ENCODE measurements at regions not wholly inside any gene's neighbourhood (a gene's known extent, or its start where the extent isn't known, plus 50 kb on each side); places are given as distances from the start of the nearest gene placed in this dataset.
"Not testable (repeated sequence)": the region's sequence is repeated elsewhere in the genome, so short reads cannot be mapped to it uniquely, and the experiment has no call there.

DNA sequence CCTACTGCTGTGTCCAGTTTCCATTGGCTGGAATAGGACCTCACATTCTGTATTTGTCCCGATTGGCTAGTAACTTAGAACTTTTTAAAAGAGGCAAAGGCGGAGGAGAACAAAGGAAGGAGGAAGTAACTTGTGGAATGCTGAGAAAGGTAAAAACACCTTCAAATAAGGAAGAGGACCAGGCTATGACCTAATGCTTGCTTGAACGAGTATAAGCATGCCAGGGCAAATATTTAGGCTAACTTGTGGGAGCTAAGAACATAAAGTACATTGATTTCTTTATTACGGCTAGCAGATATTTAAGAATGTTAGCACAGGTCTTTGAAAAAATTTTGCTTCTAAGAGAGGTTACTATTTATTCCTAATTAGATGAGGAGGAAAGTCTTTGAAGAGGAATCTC lies 214.5 kb upstream of the CENPE start:
- DNase-seq, result not testable (repeated sequence)

DNA sequence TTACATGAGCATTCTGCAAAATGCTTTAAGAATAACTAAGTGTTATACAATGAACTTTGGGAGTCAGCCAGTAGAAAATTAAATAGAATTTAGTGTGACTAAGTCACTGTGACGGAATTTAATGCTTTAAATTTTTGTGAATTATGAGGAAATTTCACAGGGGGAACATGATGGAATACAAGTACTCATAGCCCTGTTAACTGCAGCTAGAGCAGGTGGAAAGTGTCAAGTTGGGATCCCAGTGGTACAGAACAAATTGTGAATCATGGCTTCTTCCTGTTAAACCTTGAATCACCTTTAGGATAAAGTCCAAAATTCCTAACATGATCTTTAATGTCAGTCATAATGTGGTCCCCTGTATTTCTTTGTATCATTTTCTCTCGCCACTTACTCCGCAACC lies 212.2 kb upstream of the CENPE start:
- DNase-seq, result no peak

DNA sequence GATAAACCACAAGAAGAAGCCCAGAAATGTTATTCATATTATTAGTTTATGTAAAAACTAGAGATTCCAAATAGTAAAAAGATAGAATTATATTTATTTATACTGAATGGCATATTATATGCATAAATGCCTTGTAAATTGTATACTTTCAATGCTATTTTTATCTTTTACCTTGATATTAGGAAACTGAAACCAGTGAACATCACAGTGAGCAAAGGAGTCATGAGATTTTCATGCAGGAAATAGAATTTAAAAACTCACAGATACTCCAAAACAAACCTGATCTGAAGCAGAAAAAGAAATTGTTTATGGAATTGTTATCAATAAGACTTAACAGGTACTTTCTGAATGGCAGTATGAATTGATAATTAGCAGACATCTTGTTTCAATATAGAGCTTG lies 207.3 kb upstream of the CENPE start:
- no peak for DNase-seq

DNA sequence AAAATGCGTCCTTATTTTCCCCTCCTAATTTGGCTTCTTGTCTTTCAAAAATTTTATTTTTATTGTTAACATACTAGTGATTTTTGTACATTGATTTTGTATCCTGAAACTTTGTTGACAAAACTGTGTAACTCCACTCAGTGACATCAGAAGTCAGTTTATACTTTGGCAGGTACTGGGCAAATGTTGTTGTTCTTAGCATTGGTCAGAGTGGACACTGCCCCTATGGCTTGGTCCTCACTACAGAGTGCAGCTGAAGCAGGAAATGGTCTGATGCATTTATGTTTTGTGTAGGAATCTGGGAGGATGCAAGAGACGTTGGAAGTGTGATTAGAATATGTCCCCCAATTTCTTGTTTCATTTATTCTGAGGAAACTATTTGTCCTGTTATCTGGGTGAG lies 205.5 kb upstream of the CENPE start:
- no peak for DNase-seq

DNA sequence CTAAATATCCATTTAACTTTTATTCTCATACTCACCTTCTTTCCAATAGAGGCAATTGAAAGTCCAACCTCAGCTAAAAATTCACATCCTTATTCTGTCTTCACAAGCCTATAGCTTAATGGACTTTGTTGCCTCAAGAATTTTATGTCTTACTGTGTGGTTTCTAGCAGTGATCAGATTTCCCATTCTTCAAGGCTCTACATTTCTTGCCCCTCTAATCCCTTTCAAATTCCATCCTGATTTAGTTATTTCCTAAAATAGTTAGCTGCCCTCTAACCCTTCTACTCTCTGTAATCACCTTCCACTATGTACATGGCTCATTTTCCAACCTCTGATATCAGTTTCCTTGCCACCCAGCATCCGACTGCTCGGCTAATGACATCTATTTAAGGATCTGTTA lies 204.1 kb upstream of the CENPE start:
- no peak for DNase-seq

DNA sequence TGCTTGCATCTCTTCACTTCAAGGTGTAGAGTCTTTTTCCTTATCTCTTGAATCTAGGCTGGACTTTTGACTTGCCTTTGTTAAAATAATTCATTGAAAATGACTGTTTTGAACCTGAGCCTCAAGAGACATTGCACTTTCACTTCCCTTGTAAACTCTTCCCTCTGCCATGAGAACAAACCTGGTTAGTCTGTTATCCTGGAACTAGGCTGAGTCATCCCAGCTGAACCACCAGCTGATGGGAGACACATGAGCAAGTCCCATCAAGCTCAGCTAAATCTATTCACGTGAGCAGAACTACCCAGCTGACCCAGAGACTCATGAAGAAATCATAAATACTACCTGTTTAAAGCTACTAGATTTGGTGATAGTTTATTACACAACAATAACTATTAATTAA lies 202.3 kb upstream of the CENPE start:
- DNase-seq, result no peak

DNA sequence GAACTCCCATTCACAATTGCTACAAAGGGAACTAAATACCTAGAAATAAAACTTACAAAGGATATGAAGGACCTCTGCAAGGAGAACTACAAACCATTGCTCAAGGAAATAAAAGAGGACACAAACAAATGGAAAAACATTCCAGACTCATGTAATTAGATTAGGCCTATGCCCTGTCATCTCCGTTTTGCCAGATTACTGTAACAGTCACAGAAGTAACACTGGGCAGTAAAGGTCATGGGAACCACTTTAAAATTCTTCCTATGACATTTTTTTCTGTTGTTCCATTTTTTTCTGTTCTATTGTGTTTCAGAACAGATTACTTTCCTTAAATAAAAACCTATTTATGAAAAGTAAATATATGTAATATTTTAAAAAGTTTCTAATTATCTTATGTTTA lies 199.4 kb upstream of the CENPE start:
- DNase-seq, result no peak

DNA sequence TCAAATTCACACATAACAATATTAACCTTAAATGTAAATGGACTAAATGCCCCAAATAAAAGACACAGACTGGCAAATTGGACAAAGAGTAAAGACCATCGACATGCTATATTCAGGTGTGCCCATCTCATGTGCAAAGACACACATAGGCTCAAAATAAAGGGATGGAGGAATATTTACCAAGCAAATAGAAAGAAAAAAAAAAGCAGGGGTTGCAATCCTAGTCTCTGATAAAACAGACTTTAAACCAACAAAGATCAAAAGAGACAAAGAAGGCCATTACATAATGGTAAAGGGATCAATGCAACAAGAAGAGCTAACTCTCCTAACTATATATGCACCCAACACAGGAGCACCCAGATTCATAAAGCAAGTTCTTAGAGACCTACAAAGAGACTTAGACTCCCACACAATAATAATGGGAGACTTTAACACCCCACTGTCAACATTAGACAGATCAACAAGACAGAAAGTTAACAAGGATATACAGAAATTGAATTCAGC lies 189.4 kb upstream of the CENPE start:
- DNase-seq, result not testable (repeated sequence)

DNA sequence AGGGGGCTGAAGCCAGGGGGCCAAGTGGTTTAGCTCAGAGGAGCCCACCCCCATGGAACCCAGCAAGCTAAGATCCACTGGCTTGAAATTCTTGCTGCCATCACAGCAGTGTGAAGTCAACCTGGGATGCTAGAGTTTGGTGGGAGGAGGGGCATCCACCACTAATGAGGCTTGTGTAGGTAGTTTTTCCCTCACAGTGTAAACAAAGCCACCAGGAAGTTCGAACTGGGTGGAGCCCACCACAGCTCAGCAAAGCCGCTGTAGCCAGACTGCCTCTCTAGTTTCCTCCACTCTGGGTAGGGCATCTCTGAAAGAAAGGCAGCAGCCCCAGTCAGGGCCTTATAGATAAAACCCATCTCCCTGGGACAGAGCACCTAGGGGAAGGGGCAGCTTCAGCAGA lies 187.4 kb upstream of the CENPE start:
- not testable (repeated sequence) for DNase-seq

DNA sequence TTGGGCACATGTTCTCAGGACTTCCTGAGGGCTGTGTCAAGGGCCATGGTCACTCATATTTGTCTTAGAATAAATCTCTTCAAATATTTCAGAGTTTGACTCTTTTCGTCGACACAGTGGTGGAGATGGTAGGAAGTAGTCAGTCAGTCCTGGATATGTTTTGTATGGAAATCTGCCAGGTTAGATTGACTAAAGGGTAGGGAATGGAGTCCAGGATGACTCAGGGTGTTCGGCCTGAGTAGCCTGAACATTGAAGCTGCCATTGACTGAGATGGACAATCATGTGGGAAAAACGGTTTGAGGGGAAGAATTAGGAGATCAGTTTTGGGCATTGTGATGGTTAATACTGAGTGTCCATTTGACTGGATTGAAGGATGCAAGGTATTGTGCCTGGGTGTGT lies 177.1 kb upstream of the CENPE start:
- no peak for DNase-seq

DNA sequence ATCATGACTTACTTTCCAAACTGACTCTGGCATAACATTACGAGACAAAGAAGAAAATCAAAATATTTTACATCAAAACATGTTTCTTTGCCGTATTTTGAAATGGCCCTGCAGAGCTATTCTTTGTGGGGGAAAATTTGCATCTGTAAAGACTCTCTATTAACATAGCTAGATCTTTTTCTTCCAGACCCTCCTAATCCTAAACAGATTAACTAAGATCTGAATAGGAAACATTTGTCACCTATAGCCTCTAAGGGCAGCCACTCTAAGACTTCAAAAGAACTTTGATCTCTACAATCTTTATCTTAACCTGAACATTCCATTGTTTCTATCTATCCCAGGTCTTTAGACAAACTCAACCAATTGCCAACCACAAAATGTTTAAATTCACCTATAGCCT lies 176.6 kb upstream of the CENPE start:
- no peak for DNase-seq

DNA sequence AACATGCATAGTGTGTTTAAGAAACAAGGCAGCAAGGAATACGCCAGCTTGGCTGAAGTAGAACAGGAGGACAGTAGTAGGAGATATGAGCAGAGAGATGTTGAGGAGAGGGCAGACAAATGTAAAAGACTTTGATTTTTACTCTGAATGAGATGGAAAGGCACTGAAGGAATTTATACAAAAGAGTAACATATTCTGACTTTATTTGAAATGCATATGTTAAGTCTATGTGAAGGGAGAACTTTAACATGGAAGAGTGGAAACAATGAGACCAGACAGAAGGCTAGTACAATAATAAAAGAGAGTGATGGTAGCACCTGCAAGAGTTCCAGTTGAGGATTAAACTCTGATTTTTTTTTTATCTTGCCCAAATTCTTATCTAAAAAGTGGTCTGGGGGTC lies 176.2 kb upstream of the CENPE start:
- DNase-seq, result no peak

DNA sequence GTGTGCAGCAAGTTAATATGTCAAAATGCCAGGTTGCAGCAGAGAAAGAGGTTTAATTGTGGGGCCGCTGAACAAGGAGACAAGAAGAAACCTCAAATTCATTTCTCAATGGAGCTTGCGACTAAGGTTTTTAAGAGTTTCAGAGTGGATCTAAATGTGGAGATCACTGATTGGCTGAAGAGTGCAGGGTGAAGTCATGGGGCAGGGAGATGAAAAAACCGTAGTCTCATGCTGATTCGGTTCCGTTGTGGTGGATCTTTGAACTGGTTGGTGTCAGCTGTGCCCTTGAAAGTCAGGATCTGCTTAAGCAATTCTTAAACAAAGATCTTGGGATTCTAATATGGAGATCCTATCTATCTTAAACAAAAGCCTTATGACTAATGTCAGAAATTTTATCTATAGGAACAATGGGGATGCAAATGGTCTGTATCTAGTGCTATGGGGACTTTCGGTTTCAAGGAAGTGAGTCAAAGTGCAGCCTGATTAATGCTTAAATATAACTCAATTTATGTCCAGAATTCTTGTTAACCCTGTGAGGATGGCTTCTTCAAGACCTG lies 173.9 kb upstream of the CENPE start:
- DNase-seq, result no peak

DNA sequence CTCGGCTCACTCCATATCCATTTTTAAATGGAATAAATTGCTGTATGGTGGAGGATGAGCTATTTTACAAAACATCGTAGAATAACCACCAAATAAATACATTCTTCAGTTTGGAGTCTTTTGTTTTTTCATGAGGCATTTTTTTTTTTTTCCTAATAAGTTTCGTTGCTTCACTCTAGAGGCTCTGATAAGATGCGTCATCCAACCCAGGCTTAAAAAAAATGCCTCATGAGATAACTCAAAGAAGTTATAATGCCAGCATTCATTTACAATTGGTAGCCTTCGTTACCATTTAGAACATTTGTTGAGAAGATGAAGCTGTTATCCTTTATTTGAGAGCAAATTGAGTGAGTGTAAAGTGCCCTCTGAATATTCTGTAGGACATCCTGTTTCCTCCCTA lies 172.2 kb upstream of the CENPE start:
- no peak for DNase-seq

DNA sequence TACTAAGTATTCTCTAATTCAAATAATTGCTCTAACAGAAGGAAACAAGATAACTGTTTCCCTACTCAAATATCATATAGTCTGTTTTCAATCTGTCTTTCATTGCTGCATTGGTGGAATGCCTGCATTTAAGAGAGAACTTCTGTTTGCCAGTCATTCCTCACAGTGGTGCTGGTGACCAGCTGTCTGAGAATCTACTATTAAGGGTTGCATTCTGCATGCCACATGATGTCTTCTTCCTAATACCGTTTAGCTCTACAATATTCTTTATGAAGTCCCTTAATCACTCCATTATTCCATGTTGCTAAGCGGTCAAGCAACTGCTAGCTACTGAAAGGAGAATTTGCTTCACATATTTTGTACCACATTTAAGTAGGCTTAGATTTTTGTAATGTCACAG lies 167.1 kb upstream of the CENPE start:
- DNase-seq, result no peak

DNA sequence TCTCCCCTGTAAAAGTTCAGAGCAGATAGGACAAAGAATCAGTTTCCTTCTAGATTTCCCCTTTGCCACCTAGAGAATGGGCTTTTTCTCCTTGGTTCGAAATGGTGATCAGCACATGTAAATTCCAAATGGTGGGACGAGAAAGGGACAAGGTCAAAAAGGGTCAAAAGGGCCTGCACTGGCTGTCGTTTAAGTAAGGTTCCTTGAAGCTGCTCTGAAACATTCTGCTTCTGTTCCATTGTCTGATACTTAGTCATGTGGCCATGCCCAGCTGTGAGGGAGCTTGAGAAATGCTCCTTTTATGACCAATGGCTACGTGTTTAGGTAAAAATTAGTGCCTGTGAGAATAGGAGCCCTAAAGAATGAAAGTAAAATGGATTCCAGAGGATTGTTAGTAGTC lies 165.9 kb upstream of the CENPE start:
- no peak for DNase-seq

DNA sequence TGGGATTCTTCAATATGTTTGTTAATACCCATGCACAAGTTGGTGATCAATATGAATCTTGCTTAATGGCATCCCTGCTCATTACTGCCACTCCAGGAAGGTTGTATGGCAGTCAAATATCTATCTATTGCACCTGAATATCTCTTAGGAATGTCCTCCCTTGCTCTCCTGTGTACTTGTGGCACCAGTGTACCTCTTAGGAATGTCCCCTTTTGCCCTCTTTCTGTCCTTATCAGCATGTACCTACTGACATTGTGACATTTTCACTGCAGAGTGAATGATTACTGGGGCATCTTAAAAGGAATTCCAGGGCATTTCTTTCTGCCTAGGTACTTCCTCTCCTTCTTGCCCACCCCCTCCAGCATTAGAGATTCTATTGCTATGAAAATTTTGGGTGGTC lies 163.8 kb upstream of the CENPE start:
- DNase-seq, result no peak

DNA sequence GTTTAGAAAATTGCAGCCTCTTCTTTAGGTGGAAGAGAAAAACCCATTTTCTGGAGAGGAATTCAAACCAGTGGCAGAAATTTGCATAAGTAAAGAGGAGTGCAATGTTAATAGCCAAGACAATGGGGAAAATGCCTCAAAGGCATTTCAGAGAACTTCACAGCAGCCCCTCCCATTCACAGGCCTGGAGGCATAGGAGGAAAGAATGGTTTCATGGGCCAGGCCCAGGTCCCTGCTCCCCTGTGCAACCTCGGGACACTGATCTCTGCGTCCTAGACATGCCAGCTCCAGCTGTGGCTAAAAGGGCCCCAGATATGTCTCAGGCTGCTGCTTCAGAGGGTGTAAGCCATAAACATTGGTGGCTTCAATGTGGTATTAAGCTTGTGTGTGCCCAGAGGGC lies 161.8 kb upstream of the CENPE start:
- DNase-seq, result no peak

DNA sequence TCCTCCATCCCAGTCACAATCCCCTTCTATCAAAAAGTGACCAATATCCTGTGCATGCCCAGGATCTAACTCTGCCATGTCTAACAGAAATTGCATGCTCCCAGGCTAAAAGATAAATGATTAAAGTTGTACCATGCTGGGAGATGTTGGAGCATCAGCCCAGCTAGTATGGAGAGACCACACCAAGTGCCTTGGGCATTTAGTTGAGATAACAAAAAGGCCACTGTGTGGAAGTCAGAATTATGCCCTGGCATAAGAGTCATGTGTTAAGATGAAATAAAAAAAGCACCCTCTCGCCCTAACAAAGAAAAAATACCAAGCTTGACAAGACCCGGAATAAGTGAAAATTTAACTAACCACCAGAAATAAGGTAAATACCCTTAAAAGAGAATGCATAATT lies 155.9 kb upstream of the CENPE start:
- no peak for DNase-seq

DNA sequence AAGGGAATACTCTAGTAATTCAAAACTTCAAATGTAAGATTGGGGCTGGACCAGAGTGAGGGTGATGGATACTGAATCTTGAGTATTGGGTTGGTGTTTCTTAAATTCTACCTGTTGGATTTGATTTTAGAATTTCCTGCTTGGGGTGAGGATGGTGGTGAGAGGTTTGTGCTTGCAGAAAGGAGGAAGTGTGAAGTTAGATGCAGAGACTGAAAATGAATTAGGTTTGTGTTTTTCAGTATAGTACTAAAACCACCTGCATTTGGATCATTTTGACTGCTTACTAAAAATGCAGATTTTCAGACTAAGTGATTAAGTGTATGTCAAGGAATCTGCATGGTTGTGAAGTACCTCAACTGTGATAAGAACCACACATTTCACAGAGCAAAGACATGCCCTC lies 131.5 kb upstream of the CENPE start:
- no peak for DNase-seq

DNA sequence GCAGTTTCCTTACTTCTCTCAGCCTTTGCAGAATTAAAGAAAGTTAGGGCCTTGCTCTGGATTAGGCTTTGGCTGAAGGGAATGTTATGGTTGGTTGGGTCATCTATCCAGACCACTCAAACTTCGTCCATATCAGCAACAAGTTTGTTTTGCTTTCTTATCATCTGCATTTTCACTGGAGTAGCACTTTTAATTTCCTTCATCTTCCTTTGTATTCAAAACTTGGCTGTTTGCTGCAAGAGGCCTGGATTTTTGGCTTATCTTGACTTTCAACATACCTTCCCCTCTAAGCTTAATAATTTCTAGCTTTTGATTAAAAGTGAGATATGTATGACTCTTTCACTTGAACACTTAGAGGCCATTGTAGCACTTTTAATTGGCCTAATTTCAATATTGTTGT lies 126.7 kb upstream of the CENPE start:
- no peak for DNase-seq

DNA sequence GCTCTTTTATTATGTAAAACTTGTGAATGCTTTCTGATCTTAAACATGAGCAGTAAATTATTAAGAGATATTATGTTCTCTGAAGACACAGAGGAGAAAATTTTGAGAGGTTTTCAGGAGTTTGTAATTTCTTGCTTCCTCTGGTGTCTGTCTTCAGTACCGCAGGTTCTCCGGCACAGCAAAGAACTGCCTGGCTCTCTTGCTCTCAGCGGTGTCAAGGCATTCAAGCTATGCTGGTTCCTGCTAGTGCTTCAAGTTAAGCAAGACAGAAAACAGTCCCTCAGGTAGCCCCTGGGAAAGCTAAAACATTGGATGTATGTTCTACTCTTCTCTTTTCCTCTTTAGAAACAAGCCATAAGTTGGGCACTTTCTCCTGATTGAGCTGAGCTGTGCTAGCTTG lies 120.2 kb upstream of the CENPE start:
- no peak for DNase-seq

DNA sequence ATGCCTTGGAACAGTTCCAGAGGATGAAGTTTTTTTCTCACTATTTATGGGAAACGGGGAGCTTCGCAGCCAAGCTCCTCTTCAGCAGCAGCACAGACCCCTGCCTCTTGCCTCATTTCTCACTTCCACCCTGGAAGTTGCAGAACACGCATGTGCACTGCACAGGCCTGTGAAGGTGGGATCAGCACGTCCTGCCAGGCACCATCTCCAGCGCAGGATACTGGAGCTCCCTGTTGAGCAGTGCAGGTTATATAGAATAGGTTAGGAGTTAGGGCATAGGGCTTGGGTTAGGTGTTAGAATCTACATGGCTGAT lies 110.1 kb upstream of the CENPE start:
- no peak for DNase-seq

DNA sequence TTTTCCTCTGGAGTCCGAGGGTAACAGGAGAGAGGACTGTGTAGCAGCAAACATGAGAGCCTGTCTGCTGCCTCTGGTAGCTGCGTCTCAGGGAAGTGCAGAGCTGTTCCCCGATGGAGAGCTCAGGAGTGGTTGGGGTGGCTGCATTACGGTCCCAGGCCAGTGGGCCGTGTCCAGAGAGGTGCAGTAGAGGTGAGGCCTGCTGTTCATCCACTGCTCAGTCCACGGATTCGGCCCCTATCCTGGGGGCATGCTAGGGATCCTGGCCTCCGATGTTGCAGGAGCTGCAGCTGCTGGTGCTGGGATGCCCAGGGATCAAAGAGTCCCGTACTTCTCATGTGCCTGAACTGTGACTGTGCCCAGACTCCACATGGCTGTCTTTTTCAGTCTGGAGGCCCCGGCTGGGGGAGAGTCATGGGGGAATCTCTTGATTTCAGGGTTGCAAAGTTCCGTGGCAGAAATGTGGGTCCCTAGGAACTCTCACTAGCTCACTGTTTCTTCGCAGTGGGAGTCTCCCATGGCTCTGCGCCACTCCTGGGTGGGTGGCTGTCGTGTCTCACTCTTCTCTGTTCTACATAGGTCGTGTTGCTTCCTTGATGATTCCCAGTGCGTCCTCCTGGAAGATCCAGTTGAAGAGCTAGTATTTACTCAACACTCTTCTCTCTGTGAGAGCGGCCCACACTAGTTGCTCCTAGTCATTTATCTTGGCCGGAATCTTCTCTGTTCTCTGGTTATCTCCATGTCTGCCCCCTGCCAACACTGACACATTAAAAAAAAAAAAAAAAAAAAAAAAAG lies 109.5 kb upstream of the CENPE start:
- no peak for DNase-seq

DNA sequence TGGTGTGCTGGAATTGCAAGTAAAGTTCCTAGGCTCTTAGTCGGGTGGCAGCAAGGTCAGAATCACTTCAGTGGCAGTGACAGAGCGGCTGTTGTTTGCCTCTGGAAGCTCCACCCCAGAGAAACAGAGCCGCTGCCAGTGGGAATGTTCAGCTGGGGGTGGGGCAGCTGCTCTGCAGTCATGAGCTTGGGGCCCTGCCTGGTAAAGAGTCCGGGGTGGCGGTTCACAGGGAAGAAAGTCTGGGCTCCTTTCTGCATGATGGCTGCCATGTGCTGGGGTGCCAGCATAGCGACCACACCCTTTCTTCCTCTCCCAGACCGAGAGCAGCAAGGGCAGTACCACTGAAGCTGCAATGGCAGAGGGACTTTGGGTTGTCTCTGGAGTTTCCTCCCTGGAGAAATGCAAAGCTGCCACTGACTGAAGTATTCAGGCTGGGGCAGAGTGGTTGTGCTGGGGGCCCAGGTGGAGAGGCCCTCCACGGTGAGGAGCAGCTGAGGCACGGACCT lies 108.8 kb upstream of the CENPE start:
- no peak for DNase-seq
